IMR-90 (cell line): ENCODE measurements at regions not wholly inside any gene's neighbourhood (a gene's known extent, or its start where the extent isn't known, plus 50 kb on each side); places are given as distances from the start of the nearest gene placed in this dataset.
A peak's percentile ranks its signal among the peaks of the same experiment; 100 is the strongest.

Source experiments
- ATAC-seq: fragments of 200-7000 bp; cut with Tn5 transposase; 2 replicates; pipeline ENCODE4 v1.9.1; 2020; ENCODE audit warnings: low read depth, mild to moderate bottlenecking, moderate library complexity
- BruUV-seq: library from RNA; stranded (reverse); fragments of 400-500 nt; replicated peaks from 2 replicates; lab custom pipeline; 2021; lab: Mats Ljungman, UMichigan
- CTCF ChIA-PET: fragments of 300-600 bp; formaldehyde crosslinking; extraction: SDS; loops from one replicate; lab custom pipeline; 2021; ENCODE audit warnings: antibody characterized with exemption; lab: Yijun Ruan, JAX
- POLR2A ChIA-PET: fragments of 300-600 bp; sonication (Branson Sonifier 250); formaldehyde crosslinking; loops from one replicate; lab custom pipeline; 2022; ENCODE audit warnings: antibody characterized with exemption; ENCODE audit not compliant: unreplicated experiment; lab: Charles Lee
- DNase-seq: peaks from one replicate; pipeline ENCODE4 v3.0.0; 2013
- H2AFZ ChIP-seq: replicated peaks from 2 replicates; pipeline ENCODE3; 2013; ENCODE audit warnings: low read length, mild to moderate bottlenecking; ENCODE audit not compliant: poor library complexity
- H2AK5ac ChIP-seq: 2 replicates; pipeline ENCODE4 v1.6.1; 2013; ENCODE audit warnings: low read depth, low read length, inconsistent platforms
- H2AK9ac ChIP-seq: replicated peaks from 2 replicates; pipeline ENCODE3; 2013; ENCODE audit warnings: mild to moderate bottlenecking, low read depth, low read length, moderate library complexity; ENCODE audit not compliant: poor library complexity
- H2BK120ac ChIP-seq: 2 replicates; pipeline ENCODE4 v1.6.1; 2013; ENCODE audit warnings: low read depth, low read length, inconsistent platforms
- H2BK15ac ChIP-seq: 3 replicates; pipeline ENCODE4 v1.6.1; 2013; ENCODE audit warnings: low read depth, low read length, inconsistent platforms
- H2BK20ac ChIP-seq: 2 replicates; pipeline ENCODE4 v1.6.1; 2013; ENCODE audit warnings: low read depth, mild to moderate bottlenecking, inconsistent platforms, low read length, moderate library complexity
- H2BK5ac ChIP-seq: 2 replicates; pipeline ENCODE4 v1.6.1; 2013; ENCODE audit warnings: mild to moderate bottlenecking, low read depth, low read length, inconsistent platforms; ENCODE audit not compliant: poor library complexity, severe bottlenecking
- H3K14ac ChIP-seq: replicated peaks from 2 replicates; pipeline ENCODE4 v1.6.1; 2013; ENCODE audit warnings: low read depth, low read length, inconsistent platforms
- H3K18ac ChIP-seq: 2 replicates; pipeline ENCODE4 v1.6.1; 2013; ENCODE audit warnings: low read depth, low read length, control low read depth
- H3K23ac ChIP-seq: 2 replicates; pipeline ENCODE4 v1.6.1; 2013; ENCODE audit warnings: low read depth, low read length, inconsistent platforms
- H3K27ac ChIP-seq: 2 replicates; pipeline ENCODE4 v1.5.1; 2013; ENCODE audit warnings: mild to moderate bottlenecking, control low read depth, low read length; ENCODE audit not compliant: insufficient read depth
- H3K27me3 ChIP-seq: 2 replicates; pipeline ENCODE4 v1.6.1; 2013; ENCODE audit warnings: low read length; ENCODE audit not compliant: control insufficient read depth, insufficient read depth
- H3K36me3 ChIP-seq: 2 replicates; pipeline ENCODE4 v1.6.1; 2013; ENCODE audit warnings: low read length, mixed read lengths; ENCODE audit not compliant: control insufficient read depth, insufficient read depth
- H3K4ac ChIP-seq: 2 replicates; pipeline ENCODE4 v1.6.1; 2013; ENCODE audit warnings: low read depth, low read length, inconsistent platforms
- H3K4me1 ChIP-seq: 2 replicates; pipeline ENCODE4 v1.6.1; 2013; ENCODE audit warnings: low read length, mixed read lengths; ENCODE audit not compliant: control insufficient read depth, insufficient read depth
- H3K4me2 ChIP-seq: 2 replicates; pipeline ENCODE4 v1.6.1; 2013; ENCODE audit warnings: low read depth, mild to moderate bottlenecking, control low read depth, low read length, moderate library complexity
- H3K4me3 ChIP-seq: 2 replicates; pipeline ENCODE4 v1.5.1; 2013; ENCODE audit warnings: low read depth, mild to moderate bottlenecking, control low read depth, low read length, moderate library complexity; ENCODE audit not compliant: insufficient read depth
- H3K56ac ChIP-seq: 2 replicates; pipeline ENCODE4 v1.6.1; 2013; ENCODE audit warnings: low read length, inconsistent platforms; ENCODE audit not compliant: insufficient read depth; ENCODE audit errors: extremely low read depth
- H3K79me1 ChIP-seq, 2 experiments: 2 replicates each; pipeline ENCODE4 v1.6.1; 2013; ENCODE audit warnings: low read length in 2 of 2, inconsistent platforms in 1 of 2, low read depth in 1 of 2
- H3K9ac ChIP-seq: 2 replicates; pipeline ENCODE4 v1.6.1; 2013; ENCODE audit warnings: low read depth, low read length, control low read depth
- H3K9me1 ChIP-seq: 2 replicates; pipeline ENCODE4 v1.6.1; 2013; ENCODE audit warnings: low read length, inconsistent platforms; ENCODE audit not compliant: insufficient read depth
- H3K9me3 ChIP-seq: 2 replicates; pipeline ENCODE4 v1.6.1; 2013; ENCODE audit warnings: low read length; ENCODE audit not compliant: control insufficient read depth, insufficient read depth
- H4K20me1 ChIP-seq: 2 replicates; pipeline ENCODE4 v1.6.1; 2013; ENCODE audit warnings: low read length, inconsistent platforms; ENCODE audit not compliant: insufficient read depth
- H4K5ac ChIP-seq: 2 replicates; pipeline ENCODE4 v1.6.1; 2013; ENCODE audit warnings: mild to moderate bottlenecking, low read depth, low read length, control low read depth
- H4K8ac ChIP-seq, 2 experiments: 2 replicates each; pipeline ENCODE4 v1.6.1; 2013; ENCODE audit warnings: low read depth in 2 of 2, low read length in 2 of 2, control low read depth in 1 of 2, inconsistent platforms in 1 of 2
- H4K91ac ChIP-seq: 2 replicates; pipeline ENCODE4 v1.6.1; 2013; ENCODE audit warnings: low read depth, low read length, inconsistent platforms; ENCODE audit not compliant: insufficient read depth
- CEBPB ChIP-seq: IDR thresholded peaks from 2 replicates; pipeline ENCODE4 v1.6.1; 2012; ENCODE audit warnings: low read depth, low read length, improper control_type of control experiment
- RAD21 ChIP-seq: IDR thresholded peaks from 2 replicates; pipeline ENCODE4 v1.6.1; 2012; ENCODE audit warnings: low read length, improper control_type of control experiment
- dilution Hi-C: fragments of 300-500 bp; cut with HindIII; formaldehyde crosslinking; loops from one replicate; pipeline ENCODE4 v1.14.3; 2018; ENCODE audit warnings: low sequenced_read_pairs; ENCODE audit not compliant: unreplicated experiment
- in situ Hi-C: fragments of 300-500 bp; cut with MboI; formaldehyde crosslinking; loops from 3 replicates; pipeline ENCODE4 v1.14.3; 2019; ENCODE audit warnings: low sequenced_read_pairs, inconsistent platforms, mixed read lengths
- intact Hi-C: fragments of 100-400 bp; cut with micrococcal nuclease; formaldehyde crosslinking; loops from 2 replicates; pipeline ENCODE4 v1.10.0; 2022

DNA sequence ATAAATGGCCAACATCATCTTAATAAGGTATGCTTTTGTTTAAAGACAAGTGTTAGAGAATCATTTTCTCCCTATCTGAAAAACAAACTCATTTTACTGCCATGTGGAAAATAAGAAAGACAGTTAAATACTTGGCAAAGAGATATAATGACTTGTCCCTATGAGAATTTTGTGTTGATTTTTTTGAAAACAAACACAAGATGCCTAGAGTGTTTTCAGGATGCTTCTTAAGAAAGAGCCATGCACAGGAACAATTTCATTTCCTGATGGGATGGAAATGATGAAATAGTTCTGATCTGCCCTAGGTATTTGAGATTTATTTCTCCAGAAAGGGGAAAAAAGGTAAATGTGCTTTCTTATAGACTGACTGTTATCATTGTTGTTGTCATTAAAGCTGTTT lies 237.5 kb upstream of the GNAI1 start:
- H3K56ac ChIP-seq, result no peak overlapping the region
- no peaks in the 10 kb centered on the region for H3K9me3 ChIP-seq
- H2AK9ac ChIP-seq, result no peak overlapping the region
- TF ChIP-seq RAD21, result no peak
- TF ChIP-seq CEBPB, result peak; percentile 26; the same call in 1 of the 2 replicates
- H3K4me2 ChIP-seq, result no peak overlapping the region
- no peak overlapping the region for H3K4me3 ChIP-seq
- no peak overlapping the region for H3K23ac ChIP-seq
- no peak overlapping the region for H3K14ac ChIP-seq
- H2BK20ac ChIP-seq, result no peak overlapping the region
- no peak overlapping the region for H3K9ac ChIP-seq
- ChIA-PET POLR2A (no interaction called here), CTCF (no interaction called here)
- peaks cover 7% of the 10 kb centered on the region for H3K4me1 ChIP-seq
- no peak overlapping the region for H4K5ac ChIP-seq
- peak overlapping the region; percentile 75 for H2BK5ac ChIP-seq
- in situ Hi-C loops, result no loop called here
- DNase-seq, result peak; percentile 34
- no peak overlapping the region for H3K18ac ChIP-seq
- H3K36me3 ChIP-seq, result no peaks in the 10 kb centered on the region
- dilution Hi-C loops, result no loop called here
- no peak overlapping the region for H2BK120ac ChIP-seq
- no peaks in the 10 kb centered on the region for H3K79me1 ChIP-seq
- H3K9me1 ChIP-seq, result no peaks in the 10 kb centered on the region
- H3K27ac ChIP-seq, result no peak overlapping the region
- H2AFZ ChIP-seq, result no peak overlapping the region
- no peak overlapping the region for H4K91ac ChIP-seq
- H3K27me3 ChIP-seq, result no peaks in the 10 kb centered on the region
- H3K4ac ChIP-seq, result no peak overlapping the region
- BruUV-seq, result no TSS peak
- intact Hi-C loops, result loop anchor here (5.0 kb wide), 1 partner anchor 120 kb away; no protein-coding TSS in a partner anchor
- ATAC-seq, result peak; percentile 29
- H2AK5ac ChIP-seq, result no peak overlapping the region
- H2BK15ac ChIP-seq, result no peak overlapping the region
- no peaks in the 10 kb centered on the region for H4K20me1 ChIP-seq
- no peak overlapping the region; a peak in 1 of 4 replicates for H4K8ac ChIP-seq
